HG02870 (cell line): ENCODE measurements at regions not wholly inside any gene's neighbourhood (a gene's known extent, or its start where the extent isn't known, plus 50 kb on each side); places are given as distances from the start of the nearest gene placed in this dataset.

ENCODE experiments used
- ATAC-seq: cut with Tn5 transposase; IDR thresholded peaks from one replicate; pipeline ENCODE4 v1.9.1; 2021; ENCODE audit warnings: mild to moderate bottlenecking, moderate library complexity; ENCODE audit not compliant: unreplicated experiment

DNA sequence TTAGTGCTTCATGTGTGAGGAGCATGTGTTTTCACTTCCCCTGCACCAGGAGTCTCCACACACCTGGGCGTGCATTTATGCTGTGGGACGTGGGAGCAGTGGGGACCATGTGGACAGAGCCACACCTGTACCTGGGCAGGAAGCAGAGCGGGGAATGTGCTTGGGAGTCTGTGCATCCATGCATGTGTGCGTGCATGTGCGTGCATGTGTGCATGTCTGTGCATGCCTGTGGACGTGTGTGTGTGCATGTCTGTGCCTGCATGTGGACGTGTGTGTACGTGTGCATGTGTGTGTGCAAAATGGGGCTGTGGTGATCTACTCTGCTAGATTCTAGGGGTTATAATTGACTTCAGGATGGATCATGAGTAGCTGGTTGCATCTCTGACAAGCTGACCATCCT is 224.0 kb upstream of the GMDS start:
- ATAC-seq, result no peak

DNA sequence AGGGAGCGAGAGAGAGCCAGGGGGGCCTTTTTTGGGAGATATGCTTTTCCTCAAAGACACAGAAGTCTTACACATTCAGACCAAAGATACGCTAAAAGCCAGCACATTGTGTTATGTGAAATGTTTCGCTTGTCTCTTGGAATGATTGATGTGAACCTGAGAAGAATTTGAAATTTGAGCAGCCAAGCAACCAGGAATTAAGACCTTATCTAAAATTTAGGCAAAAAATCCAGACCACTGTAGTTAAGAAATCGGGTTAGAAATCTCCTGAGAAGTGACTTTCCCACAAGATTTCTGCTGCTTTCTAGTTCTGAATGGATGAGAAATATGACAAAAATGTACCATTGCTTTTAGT is 223.2 kb upstream of the GMDS start:
- no peak for ATAC-seq

DNA sequence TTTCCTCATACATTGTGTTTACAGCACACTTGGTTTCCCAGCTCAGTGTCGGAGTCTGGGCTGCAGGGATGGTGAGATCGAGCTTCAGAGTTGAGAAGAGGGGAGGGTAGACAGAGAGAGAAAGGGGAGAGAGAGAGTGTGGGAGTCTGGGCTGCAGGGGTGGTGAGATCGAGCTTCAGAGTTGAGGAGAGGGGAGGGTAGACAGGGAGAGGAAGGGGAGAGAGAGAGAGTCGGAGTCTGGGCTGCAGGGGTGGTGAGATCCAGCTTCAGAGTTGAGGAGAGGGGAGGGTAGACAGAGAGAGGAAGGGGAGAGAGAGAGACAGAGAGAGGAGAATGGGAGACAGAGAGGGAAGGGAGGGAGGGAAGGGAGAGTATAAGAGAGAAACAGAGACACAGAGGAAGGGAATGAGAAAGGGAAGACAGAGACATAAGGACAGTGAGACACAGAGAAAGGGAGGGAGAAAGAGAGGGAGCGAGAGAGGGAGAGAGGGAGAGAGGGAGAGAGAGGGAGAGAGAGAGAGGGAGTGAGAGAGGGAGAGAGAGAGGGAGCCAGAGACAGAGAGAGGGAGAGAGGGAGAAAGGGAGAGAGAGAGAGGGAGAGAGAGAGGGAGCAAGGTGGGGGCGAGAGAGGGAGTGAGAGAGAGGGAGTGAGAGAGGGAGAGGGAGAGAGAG is 222.7 kb upstream of the GMDS start:
- no peak for ATAC-seq

DNA sequence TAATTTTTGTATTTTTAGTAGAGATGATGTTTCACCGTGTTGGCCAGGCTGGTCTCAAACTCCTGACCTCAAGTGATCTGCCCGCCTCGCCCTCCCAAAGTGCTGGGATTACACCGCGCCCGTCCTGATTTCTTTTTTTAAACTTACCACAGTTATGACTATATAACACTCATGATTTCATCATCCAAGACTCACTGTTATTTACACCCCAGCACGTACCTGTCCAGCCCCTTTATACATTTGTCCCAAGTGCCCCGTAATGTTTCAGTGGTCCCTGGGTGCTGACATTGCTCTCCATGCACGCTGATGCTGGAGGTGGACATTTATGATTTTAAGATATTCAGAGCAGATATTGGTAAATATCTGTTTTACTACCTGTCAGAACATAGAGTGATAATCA is 219.9 kb upstream of the GMDS start:
- ATAC-seq, result no peak

DNA sequence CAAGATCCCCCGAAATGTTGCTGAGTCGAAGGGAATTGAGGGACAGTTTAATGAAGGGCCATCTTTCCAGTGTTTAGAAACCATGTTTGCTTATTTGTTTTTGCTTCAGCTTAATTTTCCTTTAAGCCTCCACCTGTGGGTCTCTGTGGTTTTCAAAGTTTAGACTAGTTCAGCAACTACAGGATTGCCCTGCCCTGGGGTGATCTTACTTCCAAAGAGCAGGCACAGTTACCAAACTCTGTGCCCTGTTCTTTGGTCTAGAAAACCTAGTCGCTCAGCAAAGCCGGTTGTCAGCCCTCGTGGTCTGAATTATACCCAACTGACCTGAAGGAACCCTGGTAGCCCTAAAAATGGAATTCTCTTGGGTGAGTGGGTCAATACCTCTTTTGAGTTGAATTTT is 219.2 kb upstream of the GMDS start:
- no peak for ATAC-seq

DNA sequence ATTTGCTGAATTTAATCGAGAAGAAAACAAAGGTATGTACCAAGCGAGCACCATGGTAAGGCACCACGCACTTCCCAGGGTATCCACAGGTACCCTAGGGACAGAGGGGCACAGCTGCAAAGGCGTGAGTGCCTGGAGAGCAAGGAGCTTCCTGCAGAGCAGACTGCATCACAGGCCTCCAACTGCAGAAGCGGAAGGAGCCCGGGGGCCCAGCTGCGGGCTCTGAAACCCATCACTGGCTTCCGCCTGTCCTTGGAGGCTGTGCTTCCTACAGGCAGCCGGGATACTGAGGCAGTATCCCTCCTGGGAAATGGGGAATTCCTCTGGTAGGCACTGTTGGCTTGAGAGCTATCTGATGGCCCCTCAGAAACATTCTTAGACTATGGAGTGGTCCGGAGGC is 217.4 kb upstream of the GMDS start:
- ATAC-seq, result no peak

DNA sequence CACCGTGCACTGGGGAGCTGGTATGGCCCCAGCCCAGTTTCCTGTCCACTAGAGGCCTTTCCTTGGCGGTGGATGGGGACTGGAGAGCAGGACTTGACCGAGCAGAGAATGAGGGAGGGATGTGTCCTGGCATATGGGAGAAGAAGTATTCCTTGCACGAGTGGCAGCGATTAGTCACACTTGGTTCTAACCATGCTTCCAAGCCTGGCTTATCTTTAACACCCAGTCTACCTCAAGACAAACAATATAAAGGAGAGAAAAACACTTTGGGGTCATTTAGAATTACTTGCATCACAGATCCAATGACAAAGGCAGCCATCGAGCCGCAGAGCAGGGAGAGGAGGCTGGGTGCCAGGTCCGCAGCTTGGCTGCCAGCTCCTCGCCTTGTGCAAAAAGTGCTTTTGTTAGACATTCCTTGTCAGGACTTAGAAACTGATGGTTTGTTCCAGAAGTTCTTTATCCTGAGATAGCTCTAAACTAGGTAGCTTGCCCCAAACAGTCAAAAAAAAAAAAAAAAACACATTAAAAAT is 214.9 kb upstream of the GMDS start:
- ATAC-seq, result no peak

DNA sequence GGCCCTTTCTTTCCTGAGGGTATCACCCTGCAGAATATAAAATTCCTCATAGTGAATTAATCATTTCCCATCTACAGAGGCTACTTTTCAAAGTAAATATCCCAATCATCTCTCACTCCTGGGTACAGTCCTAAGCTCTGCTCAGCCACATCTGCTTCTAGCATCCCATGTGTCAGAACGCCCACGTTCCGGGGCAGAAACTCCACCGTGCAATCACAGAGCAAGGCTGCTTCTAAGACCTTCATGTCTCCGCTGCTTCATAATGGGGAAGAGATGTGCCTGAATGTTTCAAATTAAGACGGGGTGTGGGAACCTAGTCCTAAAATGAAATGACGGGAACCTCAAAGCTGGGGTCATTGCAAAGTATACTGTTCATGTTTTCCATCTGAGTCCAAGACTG is 208.8 kb upstream of the GMDS start:
- no peak for ATAC-seq

DNA sequence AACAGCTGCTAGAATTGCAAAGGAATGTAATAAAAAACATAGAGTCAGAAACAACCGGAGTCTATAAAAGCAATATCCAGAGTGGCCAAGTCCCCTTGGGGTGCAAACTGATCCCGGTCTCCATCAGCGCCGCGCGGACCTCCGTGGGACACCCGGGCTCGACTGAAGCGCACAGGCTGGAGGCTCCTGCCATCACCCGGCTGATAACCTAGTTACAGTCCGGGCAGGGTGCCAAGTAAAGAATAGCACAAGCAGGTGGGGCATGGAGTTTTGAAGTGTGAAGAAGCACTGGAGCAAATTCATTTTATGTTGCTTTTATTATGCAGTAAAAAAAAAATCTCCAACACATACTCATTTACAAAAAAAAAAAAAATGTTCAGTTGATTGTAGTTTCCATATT is 205.1 kb upstream of the GMDS start:
- ATAC-seq, result no peak

DNA sequence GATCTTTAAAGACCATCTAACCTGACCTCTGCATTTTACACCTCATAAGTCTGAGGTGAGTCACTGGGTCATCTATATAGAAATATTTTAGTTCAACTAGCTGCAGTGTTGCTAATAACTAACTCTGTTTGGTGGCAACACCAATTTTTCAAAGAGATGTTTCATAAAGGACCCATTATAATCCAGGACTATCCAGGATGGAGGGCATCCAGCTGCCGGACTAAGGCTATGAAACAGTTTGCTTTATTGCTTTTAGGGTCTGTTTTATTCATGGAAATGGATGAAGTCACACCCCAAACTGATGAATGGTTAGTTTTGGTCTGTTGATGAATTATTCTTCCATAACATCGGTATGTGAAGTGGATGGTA is 204.2 kb upstream of the GMDS start:
- no peak for ATAC-seq

DNA sequence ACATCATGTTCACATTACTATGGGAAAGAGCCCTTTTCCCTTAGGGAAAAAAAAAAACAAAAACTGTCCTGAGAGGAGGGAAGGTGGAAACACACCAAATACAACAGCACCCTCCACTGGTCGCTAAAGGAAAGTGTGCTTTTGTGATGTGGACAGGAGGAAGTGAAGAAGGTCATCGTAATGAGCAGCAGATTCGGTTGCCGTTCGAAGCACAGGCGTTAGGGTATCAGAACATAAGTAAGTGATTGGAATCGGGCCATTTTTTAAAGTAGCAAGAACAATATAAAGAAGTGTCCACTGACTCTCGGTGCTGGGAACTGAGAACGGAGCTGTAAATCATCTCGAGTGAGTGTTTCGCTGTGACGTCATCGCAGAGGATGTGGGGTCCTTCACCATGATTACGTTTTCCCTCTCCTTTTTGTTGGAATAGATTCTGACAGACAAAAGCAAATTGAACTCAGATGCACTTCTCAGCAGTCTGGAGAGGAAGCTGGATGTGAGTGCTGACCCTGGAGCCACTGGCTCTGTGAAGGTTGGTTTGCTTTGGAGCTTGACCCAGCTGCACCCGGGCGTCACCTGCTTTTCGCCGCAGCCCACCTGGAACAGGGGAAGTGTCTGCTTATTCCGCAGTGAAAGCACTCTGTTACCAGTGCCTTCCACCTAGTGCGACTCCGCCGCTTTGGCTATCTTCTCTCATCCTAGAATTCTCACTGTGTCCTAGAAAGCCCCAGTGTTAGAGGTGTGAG is 203.6 kb upstream of the GMDS start:
- ATAC-seq, result no peak

DNA sequence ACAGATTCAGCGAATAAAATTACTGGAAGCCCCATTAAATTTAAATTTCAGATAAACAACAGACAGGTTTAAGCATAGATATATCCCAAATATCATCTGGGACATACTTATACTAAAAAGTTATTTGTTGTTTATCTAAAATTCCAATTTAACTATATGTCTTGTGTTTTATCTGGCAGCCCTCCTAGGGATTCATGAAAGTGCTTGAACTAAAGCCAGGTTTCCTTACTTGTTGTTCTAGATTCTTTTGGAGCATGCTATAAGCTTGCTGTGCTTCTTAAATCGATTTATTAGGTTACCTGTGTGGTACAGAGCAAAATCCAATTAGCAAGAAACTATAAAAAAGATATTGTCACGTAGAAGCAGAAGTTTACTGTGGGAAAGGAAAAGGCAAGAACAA is 202.5 kb upstream of the GMDS start:
- no peak for ATAC-seq

DNA sequence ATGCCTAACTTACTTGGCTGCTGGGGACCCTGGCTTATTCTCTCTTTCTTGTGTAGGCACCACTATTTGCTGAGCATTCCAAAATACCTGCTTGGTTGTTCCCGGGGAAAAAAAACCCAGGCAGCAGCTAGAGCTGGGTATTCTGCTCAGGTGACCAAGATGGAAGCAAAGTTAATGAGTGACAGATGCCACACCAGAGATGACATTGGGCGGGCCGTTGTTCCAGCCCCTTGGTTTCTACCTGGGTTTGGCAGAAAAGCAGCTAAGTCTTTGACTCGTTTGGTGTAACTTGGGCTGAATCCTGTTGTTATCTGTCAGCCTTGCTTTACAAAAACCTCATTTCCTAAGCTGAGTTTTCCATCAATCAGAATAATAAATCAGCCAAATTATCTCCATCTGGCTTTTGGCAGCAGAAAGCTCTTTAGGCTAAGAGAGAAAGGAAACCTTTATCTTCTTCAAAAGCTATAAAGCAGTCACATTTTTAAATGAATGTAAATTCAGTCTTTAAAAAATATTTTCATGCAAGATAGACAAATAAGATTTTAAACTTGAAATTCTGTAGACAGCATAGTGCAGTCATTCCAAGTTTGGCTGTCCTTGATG is 202.0 kb upstream of the GMDS start:
- ATAC-seq, result no peak

DNA sequence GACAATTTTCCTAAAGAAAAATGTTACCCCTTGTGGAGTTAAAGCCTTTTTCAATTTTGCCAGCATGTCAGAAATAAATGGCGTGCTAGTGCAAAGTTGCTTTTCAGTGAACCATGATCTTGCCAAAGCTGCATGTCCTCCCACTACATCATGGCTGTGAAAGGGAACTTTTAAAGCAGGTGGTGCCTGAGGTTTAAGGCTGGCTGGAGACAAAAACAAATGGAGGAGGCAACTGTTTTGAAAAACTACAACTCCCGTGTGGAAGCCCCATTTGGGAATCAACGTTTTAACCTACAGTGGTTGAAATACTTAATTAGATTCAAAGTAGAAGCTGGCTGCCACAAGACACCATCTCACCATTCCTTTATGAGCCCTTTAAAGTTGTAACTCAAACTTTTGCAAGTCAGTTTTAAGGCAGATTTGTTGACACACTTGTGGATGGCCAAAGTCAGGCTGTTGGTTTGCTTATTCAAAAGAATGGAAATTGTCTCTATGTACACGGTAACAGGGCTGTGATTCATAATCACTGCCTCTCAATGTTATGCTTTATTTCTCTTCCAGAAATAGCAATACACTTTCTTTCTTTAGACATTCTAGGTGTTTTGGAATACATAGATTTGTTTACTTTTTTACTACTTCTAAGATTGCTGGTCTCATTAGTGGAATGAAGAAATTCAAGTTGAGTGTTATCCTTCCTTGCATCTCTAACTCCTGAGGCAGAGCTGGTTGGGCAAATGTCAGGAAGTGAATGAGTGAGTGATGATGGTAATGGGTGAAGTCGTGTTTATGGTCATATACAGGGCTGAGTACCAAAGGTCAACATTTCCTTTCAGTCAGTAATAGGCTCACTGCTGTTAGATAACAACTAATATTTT is 196.4 kb upstream of the GMDS start:
- ATAC-seq, result no peak

DNA sequence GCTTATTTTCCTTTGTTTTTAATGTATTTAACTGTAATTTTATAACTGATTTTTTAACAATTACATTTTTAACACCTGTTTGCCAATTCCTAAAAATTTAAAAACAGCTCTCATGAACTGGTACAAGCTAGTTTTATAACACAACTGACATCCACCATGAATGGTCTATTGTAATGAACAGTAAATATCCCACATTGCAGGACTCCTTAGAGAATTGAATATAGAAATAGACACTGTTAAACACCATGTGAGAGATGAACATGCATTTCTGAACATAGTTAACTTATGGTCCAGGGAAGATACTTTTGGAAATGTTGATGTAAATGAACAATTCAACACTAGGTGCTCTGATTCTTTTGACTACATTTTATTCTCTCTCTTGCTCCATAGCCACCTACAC is 195.1 kb upstream of the GMDS start:
- no peak for ATAC-seq

DNA sequence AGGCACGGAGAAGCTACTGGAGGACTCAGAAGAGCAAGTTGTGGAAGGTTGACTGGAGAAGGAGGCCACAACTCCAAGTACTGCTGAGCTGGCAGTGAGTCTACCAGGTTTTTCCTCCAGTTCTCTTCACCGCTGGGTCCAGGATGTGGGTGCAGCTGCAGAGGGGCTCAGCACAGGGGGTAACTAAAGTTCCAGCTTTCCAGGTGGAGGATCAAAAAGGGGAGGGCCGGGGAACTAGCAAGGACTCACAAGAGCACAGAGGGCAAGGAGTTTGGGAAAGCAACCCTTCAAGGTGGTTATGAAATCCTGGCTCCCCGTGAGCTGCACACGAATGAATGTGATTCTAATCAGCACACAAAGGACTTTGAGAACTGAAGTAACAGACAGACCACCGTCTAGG is 194.2 kb upstream of the GMDS start:
- no peak for ATAC-seq

DNA sequence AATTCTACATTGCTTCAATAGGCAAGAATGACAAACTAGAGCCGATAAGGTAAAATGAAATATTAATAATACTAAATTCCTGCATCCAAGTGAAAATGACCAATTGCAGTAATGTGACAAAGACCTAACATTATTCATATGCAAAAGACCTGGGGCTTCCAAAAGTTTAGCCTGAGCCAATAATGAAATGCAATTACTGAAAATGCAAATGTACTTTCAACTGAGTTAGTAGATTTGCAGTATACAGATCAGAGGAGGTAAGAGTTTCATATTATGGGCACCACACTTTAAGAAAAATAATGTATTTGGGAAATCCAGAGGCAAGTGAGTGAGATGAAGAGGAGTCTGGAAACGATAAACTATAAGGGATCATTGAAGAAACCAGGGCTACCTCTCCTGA is 193.7 kb upstream of the GMDS start:
- no peak for ATAC-seq

DNA sequence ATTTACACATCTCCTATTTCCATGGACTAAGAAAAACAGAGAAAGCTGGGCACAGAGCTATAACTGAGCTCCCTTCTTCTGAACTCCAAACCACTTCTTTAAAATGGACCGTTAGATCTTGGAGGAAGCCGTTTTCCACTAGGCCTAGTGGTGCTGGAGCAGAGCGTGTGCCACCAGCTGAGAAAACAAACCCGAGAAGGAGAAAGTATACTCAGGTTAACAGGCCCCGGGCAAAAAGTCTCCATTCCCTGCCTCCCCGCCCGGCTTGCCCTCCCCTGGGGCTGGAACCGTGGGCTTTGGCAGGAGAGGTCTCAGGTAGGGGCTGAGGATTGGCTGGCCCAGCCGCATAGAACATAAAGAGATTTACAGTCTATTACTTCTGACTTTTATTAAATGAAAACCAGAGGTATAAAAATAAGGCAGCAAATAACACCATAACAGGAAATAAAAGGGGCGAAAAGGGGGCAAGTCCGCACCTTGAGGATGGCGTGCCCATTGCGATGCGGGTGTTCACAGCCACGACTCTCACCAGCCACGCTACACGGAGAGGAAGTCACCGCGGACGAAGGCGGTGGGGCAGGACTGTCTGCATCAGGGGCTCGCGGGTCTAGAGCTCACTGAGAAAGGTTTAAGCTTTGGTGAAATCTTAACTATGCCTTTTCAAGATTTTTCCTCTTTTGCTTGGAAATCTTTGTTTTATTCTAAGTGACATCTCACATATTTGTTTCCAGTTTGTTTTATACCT is 191.2 kb upstream of the GMDS start:
- ATAC-seq, result no peak

DNA sequence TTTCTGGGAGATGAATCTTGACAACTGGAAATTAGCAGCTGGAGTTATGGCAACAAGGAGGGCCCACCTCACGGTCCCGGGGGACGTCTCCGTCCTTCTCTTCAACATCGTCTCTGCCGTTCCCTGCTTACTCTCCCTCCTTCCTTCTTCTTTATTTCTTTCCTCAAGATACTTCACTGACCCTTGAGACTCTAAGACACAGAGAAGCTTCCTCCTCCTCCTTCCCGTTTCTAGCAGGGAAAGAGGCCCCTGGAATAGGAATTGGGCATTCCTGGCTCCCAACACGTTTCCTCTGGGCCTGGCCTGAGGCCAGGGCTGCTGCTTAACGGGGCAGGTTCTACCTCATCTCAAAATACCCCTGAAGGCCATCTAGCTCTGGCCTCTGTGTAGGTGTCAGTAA is 189.9 kb upstream of the GMDS start:
- no peak for ATAC-seq

DNA sequence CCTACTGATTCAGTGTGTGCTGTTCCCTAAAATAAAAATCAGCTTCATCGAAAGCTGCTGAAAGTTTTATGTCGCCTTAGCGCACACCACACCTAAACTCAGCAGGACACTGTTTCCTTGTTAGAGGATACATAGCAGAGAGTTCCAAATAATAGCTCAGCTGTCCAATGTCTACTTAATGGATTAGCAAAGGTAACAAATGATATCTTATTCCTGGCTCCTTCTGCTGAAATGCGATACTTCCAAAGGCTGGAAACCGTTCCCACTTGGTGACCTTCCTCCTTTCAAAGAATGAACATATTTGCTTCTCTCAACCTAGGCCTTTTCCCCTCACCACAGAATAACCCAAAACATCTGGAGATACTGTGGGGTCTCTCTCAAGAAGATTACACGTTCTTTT is 189.5 kb upstream of the GMDS start:
- no peak for ATAC-seq

DNA sequence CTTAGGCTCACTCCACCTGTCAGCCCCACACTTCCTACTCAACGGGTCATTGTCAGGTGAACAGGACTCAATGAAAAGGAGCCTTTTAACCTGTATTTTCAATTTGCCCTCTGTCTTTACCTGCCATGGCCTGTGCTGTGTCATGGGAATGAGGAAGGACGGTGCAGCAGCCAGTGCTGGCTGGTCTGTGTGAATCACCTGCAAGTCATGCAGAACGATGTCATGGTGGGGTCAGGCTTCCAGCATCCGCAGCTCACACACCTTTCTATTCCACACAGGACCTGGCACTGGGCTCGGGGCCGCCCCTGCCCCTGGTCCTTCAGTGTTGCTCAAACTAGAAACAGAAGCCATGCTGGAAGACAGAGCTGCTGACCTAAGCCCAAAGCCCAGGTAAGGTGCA is 188.7 kb upstream of the GMDS start:
- ATAC-seq, result no peak
